HG03060 (cell line): ENCODE measurements at regions not wholly inside any gene's neighbourhood (a gene's known extent, or its start where the extent isn't known, plus 50 kb on each side); places are given as distances from the start of the nearest gene placed in this dataset.

Experiments
- ATAC-seq: cut with Tn5 transposase; IDR thresholded peaks from one replicate; pipeline ENCODE4 v1.9.1; 2021; ENCODE audit warnings: low read depth, moderate number of reproducible peaks; ENCODE audit not compliant: unreplicated experiment

DNA sequence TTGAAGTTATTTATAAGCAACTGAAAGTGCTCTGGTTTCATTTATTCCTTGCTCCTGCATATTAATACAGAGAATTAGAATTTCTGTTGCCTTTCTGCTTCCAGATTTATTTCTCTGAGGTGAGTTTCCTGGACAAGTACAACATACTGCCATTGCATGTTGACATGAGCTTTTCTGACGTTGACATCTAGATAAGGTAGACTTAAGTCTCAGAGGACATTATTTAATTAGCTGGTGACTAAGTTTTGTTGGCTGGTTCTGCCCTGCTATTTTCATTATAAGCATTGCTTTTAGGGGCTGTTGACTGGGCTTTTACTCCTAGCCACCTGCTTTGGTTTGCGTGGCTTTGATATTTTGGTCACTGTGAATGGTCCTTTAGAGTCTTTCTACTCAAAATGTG is 282.9 kb upstream of the SPRED2 start:
- ATAC-seq: no peak

DNA sequence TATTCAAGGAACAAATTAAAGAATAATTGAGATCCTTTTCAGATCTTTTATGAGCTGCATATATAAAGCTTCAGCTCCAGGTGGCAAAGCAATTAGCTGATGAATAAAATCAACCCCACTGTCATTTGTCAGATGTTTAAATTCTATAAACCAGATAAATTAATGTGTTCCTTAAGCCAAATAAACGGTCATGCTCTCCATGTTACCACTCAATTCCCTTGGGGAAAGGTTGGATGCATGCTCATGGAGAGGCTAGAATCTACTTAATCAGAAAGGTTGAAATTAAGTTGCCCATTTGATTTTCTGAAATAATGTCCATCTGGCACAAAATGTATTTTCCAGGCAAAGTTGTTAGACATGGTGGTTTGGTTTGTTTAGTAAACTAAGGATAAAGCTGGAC is 282.5 kb upstream of the SPRED2 start:
- no peak for ATAC-seq

DNA sequence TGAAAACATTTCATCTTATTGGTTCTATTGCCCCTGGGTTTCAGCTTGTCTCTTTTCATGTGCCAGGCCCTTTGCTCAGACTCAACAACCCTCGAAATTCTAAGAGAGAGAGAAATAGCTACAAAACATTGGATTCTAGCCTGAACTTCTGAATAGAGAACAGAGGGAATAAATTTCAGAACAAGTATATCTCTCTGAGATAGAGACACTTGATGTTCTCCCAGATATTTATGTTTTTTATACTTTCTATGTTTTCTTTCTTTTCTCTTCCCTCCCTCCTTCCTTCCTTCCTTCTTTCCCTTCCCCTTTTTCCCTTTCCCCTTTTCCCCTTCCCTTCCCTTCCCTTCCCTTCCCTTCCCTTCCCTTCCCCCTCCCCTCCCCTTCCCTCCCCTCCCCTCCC is 279.5 kb upstream of the SPRED2 start:
- ATAC-seq: no peak

DNA sequence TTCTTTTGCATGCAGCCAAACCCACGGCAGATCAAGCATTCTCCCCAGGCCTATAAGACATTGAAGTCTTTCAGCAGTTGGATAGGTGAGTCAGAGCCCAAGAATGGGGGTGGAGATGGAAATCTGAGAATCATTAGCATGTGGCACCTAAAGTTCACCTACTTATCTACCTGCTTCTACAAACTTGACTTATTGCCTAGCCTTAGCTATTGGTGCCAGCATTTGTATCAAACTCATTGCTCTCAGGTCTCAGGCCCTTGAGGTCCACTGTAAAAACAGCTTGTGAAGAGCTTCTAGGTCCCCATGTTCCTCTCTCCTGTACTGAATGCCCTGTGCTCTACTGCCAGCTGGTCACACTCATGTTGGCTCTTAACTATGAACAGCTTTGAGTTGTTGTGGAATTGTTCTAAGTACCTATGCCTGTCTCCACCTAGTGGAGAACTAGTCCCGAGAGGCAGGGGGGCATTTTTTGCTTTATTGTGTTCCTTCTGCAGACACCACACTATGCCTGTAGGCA is 278.4 kb upstream of the SPRED2 start:
- ATAC-seq: no peak

DNA sequence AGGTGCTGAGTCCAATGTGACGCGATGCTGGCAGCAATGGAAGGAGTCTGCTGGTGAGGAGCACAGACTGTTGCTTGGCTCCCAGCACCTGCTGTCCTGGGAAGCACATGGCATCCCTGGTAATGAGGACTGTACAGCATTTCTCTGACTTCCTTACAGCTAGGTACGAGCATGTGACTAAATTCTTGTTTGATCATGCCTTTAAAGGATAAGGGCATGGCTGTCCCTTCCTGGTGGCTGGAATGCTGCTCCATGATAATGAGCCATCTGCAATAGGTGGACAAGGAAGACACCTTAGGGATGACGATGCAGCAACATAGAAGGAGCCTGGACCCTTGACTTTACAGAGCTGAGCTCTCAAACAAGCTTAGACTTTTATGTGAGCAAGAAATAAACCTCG is 278.0 kb upstream of the SPRED2 start:
- ATAC-seq: no peak

DNA sequence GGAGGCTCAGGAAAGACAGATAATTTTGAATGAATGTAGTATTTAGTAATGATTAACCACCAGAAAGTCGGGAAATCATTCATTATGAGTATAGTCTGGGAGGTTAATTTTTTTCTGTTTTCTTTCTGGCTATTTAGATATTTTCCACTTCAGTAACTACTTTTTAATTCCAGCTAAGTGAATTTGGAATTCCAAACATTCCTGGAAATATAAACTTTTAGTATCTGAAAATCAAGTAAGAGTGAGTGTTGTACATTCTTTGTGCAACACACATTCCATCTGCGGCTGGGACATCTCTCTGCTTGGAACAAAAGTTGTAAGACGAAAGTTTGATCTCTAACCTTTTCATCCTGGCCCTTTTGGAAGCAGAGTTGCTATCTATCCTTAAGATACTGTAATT is 275.7 kb upstream of the SPRED2 start:
- ATAC-seq: no peak

DNA sequence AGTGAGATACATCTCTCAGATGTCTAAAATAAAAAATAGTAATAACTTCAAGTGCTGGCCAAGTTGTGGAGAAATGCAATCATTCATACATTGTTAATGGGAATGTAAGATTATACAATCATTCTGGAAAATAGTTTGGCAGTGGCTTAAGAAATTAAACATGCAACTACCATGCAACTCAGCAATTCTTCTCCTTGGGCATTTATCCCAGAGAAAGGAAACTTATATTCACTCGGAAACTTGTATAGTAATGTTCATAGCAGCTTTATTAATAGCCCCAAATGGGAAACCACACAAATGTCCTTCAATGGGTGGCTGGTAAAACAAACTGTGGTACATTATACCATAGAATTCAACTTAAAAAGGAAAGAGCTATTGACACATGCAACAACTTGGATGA is 274.0 kb upstream of the SPRED2 start:
- no peak for ATAC-seq

DNA sequence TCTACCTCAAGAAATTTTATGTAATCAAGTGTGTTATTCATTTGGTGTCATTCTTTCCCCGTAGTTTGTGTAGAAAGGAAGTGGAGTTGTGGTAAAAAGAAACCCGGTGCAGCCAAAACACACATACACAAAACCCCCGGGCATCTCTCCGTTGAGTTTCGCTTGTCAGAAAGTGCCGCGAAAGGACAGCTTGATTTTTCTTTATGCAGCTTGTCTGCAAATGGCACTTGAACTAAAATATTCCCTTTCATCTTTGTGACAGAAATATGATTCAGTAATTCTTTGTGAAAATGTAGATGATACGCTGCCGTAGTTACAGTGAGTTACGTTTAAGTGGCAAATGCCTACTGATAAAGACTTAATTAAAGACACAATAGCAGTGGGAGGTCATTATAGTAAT is 268.8 kb upstream of the SPRED2 start:
- ATAC-seq: no peak

DNA sequence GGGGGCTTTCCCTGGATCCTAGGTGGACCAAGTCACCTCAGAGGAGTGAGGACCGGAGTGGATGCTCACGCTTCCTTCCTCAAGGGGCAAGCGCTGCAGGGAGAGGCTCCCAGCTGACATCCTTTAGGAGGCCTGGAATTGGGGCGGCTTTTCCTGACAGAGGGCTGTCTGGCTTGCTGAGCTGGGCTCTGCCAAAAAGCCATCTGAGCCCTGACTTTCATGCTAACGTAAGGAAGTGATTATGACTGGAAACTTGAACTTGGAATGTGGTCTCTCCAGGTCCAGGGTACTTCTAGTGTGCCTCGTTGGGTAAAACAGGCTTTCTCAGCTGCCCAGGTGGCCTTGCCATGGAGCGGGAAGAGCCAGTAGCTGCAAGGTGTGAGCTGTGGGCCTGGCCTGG is 268.3 kb upstream of the SPRED2 start:
- no peak for ATAC-seq

DNA sequence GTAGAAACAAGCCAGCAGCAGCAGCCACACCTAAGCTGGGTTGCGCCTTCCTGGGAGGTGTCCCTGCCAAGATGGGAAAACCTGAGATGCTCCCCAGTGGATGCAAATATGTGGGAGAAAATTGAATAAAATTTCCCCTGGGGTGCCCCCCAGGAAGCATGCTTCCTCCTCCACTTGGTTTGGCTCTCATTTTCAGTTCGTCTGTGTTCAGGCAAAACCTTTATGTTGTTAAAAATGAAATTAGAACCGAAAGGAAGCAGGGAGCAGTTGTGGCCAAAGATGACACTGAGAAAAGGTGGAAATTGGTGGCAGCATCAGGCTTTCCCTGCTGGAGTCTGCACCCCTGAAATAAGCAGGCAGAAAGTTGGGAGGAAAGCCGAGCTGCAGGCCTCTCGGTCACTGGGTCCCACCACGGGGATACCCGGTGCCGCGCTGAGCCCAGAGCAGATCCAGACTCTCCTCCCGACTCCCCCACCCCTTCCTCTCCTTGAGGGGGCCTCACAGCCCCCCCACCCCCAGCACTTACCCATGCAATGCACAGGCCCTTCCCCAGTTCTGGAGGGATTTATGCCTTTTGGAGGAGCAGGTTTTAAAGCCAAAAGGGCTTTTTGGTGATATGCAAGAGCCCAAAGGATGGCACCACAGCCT is 267.7 kb upstream of the SPRED2 start:
- ATAC-seq: no peak

DNA sequence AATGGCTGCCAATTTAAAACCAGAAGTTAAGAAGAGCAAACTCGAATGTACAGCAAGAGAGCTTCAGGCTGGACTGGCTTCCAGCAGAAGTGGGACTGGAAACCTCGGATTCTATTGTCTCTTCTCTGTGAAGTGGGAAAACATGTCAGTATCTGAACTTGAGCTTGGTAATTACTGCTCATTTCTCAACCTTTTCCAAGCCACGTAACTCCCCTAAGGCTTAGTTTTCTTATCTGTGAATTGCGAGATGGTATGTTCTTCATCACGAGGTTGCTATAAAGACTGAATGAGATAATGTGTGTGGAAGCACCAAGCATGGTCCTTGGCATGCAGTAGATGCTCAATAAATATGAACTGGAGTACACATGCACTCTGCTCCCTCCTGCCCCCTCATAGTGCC is 259.4 kb upstream of the SPRED2 start:
- ATAC-seq: no peak

DNA sequence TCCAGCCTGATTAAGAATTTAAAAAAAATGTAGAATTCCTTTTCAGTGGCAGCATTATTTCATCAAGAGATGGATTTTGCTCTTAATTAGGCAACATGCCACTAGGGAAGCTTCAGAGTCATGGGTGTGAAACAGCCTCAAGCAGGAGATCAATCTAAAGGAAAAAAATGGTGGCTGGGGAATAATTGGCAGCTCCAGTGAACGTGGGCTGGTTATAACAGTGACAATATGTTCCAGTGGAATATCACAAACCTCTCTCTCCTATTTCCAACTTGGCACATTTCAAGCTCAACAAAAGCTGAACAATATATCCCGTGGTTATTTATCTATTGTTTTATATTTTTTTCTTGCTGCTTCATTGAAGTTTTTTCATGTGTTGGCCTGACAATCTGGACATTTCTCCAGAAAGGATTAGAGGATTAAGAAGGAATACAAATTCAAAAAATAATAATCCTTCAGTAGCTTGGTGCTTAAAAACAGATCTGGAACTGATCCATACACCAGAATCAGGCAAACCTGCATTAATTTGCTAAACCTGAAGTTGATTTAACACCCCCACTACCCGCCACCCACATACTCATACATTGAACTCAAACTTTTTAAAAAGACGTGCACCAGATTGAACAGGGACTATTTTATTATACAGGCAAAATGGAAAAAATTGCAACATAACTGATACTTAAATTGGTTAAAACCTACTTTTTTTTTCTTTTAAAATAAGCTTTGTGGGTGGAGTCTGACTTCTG is 255.9 kb upstream of the SPRED2 start:
- ATAC-seq: no peak

DNA sequence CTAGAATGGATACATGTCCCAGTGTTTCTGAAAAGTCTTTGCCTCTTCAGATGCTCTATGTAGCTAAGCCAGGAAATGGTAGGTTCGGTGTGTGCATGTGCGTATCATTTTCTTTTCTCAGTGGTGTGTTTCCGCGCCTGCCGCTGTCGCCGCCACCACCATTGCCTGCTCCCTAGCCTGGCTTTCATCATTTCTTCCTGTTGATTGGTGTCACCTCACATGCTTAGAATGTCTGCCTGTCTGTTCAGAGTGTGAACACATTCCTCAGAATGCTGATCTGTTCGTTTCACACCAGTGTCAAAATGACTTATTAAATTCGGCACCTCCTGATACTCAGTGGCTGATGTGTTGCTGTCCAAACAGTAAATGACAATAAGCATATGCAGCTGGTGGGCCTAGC is 255.2 kb upstream of the SPRED2 start:
- no peak for ATAC-seq

DNA sequence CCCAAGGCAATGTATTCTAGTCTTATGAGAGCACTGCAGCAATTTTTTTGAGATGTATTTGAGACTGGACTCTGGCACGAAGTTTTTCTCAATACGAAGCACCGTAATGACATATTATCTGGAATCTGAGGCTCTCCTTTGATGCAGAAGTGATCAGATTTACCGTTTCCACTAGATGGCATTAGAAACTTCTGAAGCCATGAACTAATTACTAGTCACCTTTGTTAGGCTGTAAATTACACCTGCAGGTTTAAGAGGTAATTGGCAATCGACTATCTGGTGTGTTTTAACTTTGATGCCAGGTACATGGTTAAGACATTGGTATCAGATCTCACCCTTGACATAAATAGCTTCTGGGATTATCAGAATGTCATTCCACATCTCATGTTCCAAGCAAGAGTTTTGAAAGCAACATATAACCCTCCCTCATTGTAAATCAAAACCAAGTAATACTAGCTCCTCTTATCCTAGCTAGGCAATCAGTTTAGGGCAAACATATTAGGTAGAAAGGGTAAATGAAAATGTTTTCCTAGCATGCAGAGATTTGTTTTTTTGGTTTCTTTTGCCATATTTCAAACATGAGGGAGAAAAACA is 254.6 kb upstream of the SPRED2 start:
- ATAC-seq: no peak

DNA sequence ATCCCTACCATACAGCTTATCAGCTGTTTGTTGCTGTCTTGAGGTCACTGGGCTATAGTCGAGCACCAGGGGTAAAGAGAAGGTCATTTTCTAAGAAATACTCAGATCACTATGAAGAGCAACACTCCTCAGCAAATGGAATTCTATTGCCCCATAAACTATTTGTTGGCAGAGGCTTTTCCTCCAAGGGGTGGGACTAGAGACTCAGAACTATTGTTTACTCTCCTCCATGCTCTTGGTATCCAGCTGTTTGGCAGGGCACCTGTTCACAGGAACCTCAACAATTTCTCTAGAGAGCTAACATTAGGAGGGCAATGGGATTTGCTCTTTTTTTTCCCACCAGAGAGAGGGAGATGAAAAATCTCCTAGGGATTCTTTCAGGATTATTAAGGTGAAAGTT is 249.1 kb upstream of the SPRED2 start:
- no peak for ATAC-seq

DNA sequence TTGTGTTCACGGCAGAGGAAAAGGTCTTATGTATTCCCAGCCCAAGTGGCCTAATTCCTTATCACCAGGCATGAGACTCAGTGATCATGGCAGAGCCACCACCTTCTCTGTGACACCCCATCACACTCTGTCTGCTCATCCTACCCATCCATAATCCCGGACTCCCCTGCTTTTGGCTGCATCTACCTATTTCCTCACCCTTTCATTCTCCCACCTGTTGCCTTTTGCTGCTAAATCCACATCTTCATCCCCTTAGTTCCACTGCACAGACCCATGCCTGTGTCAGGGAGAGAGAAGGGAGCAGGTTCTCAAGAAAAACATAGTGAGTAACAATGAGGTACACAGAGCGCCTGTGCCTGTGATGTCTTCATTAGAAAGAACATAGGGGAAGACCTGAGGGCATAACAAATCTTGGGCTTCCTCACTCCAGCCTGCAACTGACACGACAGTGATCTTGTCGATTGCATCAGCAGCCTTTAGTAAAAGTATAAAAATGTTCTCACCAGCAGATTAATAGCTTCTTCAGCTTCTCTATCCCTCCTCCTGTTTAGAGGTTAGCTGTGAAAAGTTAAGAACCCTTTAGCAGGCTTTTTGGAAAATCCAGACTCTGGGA is 246.5 kb upstream of the SPRED2 start:
- ATAC-seq: no peak

DNA sequence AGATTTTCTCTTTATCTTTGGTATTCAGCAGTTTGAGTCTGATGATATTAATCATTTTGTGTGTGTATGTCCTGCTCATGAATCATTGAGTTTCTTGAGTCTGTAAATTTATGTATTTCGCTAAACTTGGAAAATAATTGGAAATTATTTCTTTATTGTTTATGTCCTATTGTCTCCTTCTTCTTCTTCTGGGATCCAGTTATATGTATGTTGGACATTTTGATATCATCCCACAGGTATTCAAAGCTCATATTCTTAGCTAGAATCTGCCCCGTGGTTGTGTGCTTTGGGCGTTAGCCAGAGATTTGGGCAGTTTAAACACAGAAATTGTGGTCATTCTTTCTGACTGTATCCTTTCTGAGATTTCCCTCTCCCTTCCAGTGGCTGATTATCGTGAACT is 243.0 kb upstream of the SPRED2 start:
- ATAC-seq: no peak

DNA sequence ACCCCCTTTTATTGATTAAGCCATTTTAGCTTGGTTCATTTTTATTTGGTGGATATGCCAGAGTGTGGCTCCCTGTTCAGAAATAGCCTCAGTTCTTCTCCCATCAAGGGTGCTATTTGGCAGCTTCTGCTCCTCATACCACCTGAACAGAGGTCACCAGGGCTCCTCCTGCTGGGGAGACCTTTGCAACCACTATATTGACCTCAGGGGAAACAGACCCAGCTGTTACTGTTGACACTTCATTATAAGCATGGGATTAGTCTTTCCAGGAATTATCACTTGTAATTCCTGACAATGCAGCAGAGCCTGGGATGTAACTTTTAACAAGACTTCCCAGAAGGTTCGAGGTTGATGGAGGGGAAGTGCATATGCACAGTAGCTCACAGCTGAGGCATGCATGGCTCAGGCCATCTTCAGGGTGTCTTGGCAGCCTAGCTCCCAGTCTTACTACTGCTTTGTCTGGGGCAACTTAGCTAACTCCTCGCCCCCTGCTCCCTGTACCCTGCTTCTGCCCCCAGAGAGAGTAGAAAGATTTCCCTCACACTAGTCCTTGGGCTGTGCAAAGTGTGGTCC is 239.4 kb upstream of the SPRED2 start:
- ATAC-seq: no peak

DNA sequence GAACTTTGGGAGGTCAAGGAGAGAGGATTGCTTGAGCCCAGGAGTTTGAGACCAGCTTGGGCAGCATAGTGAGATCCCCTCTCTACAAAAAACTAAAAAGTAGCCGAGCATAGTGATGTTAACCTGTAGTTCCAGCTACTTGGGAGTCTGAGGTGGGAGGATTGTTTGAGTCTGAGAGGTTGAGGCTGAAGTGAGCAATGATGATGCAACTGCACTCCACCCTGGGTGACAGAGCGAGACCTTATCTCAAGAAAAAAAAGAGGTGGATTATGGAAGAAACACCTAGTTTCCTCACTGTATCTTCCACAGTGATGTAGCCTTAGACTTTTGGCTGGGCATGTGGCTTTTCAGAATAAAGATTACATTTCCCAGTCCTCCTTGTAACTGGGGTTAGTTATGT is 237.2 kb upstream of the SPRED2 start:
- no peak for ATAC-seq

DNA sequence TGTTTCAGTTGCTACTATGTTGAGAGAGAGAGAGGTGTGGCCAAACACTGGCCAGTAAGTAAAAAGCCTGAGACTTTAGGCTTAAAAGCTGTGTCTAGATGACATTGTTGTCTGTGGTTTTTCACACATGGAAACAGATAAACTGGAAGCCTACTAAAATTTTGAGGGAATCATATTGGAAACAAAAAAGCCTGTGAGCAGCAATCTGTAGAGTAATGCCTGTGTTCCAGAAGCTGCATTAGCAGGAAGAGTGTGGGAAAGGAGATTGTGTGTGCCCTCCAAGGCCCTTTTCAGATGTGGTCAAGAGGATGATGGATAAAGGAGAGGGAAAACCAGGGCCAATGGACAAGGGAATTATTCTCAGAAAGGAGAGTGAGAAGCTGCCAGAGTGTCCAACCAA is 236.3 kb upstream of the SPRED2 start:
- no peak for ATAC-seq

DNA sequence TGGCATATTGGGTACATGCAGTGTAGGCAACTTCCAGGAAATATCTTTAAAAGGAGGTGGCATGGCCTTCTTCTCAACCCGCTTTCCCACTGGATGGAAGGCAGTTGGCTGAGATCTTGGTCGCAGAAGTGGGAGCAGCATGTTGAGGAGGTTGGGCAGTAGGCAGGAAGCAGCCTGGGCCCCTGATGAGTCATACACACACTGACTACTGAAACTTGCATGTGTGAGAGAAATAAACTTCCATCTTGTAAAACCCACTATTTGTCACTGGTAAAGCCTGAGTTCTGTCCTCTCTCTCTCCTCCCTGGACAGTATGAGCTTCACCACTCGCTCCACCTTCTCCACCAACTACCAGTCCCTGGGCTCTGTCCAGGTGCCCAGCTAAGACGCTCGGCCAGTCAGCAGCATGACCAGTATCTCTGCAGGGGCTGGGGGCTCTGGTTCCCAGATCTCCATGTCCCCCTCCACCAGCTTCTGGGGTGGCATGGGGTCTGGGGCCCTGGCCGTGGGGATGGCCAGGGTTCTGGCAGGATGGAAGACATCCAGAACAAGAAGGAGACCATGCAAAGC is 233.8 kb upstream of the SPRED2 start:
- ATAC-seq: peak; percentile 99
